ENCODE measurements at regions not wholly inside any gene's neighbourhood (a gene's known extent, or its start where the extent isn't known, plus 50 kb on each side); places are given as distances from the start of the nearest gene placed in this dataset.

- TF ChIP-seq, protein P1, sequence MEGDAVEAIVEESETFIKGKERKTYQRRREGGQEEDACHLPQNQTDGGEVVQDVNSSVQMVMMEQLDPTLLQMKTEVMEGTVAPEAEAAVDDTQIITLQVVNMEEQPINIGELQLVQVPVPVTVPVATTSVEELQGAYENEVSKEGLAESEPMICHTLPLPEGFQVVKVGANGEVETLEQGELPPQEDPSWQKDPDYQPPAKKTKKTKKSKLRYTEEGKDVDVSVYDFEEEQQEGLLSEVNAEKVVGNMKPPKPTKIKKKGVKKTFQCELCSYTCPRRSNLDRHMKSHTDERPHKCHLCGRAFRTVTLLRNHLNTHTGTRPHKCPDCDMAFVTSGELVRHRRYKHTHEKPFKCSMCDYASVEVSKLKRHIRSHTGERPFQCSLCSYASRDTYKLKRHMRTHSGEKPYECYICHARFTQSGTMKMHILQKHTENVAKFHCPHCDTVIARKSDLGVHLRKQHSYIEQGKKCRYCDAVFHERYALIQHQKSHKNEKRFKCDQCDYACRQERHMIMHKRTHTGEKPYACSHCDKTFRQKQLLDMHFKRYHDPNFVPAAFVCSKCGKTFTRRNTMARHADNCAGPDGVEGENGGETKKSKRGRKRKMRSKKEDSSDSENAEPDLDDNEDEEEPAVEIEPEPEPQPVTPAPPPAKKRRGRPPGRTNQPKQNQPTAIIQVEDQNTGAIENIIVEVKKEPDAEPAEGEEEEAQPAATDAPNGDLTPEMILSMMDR (IDR thresholded peaks at IDR 0.05), result no peak
- no peak for TF ChIP-seq POLR2A (IDR thresholded peaks at IDR 0.05)
Measured at GRCh38 chr2:145635706-145636427, 1115.9 kb upstream of the ZEB2 start.

All from testis (tissue), 2 donors.